DND-41 (cell line): ENCODE measurements at regions not wholly inside any gene's neighbourhood (a gene's known extent, or its start where the extent isn't known, plus 50 kb on each side); places are given as distances from the start of the nearest gene placed in this dataset.
"Not testable (repeated sequence)": the region's sequence is repeated elsewhere in the genome, so short reads cannot be mapped to it uniquely, and the experiment has no call there.

Experiments used
- ATAC-seq: fragments of 200-7000 bp; cut with Tn5 transposase; 3 replicates; pipeline ENCODE4 v1.9.1; 2021; ENCODE audit warnings: low read depth; ENCODE audit not compliant: insufficient read depth
- DNase-seq: peaks from one replicate; pipeline ENCODE4 v3.0.0-alpha.2; 2020
- H2AFZ ChIP-seq: 2 replicates; pipeline ENCODE4 v1.6.0; 2012; ENCODE audit warnings: low read depth, low read length
- H3K27ac ChIP-seq: 2 replicates; pipeline ENCODE4 v1.5.1; 2012; ENCODE audit warnings: low read length, inconsistent platforms
- H3K27me3 ChIP-seq: fragments of 200-600 bp; sonication (generic); 2 replicates; pipeline ENCODE4 v1.6.0; 2012; ENCODE audit warnings: low read length, mild to moderate bottlenecking, inconsistent platforms; ENCODE audit not compliant: insufficient read depth, poor library complexity
- H3K36me3 ChIP-seq: 2 replicates; pipeline ENCODE4 v1.5.1; 2012; ENCODE audit warnings: low read length, inconsistent platforms; ENCODE audit not compliant: insufficient read depth
- H3K4me1 ChIP-seq: 2 replicates; pipeline ENCODE4 v1.5.1; 2012; ENCODE audit warnings: mild to moderate bottlenecking, low read length; ENCODE audit not compliant: insufficient read depth
- H3K4me2 ChIP-seq: 2 replicates; pipeline ENCODE4 v1.6.0; 2012; ENCODE audit warnings: mild to moderate bottlenecking, moderate library complexity, low read length, inconsistent platforms; ENCODE audit not compliant: insufficient read depth
- H3K4me3 ChIP-seq, 2 experiments: fragments of 200-600 bp in 1 of 2; shearing (Covaris generic) in 1 of 2; 2 replicates each; pipeline ENCODE4 v1.5.1; 2012 to 2016; ENCODE audit warnings: inconsistent platforms in 2 of 2, low read length in 2 of 2, mild to moderate bottlenecking in 2 of 2, low read depth in 1 of 2, moderate library complexity in 1 of 2
- H3K79me2 ChIP-seq: 2 replicates; pipeline ENCODE4 v1.6.0; 2012; ENCODE audit warnings: low read length, inconsistent platforms; ENCODE audit not compliant: insufficient read depth
- H3K9ac ChIP-seq: 2 replicates; pipeline ENCODE4 v1.6.0; 2012; ENCODE audit warnings: low read depth, mild to moderate bottlenecking, inconsistent platforms, low read length, moderate library complexity
- H3K9me3 ChIP-seq: 2 replicates; pipeline ENCODE4 v1.5.1; 2012; ENCODE audit warnings: low read length, moderate library complexity, mild to moderate bottlenecking, inconsistent platforms; ENCODE audit not compliant: insufficient read depth, severe bottlenecking
- H4K20me1 ChIP-seq: 2 replicates; pipeline ENCODE4 v1.6.0; 2012; ENCODE audit warnings: low read length; ENCODE audit not compliant: insufficient read depth
- EZH2 ChIP-seq: IDR thresholded peaks from 3 replicates; pipeline ENCODE4 v1.6.1; 2012; ENCODE audit warnings: borderline replicate concordance, low read depth, mild to moderate bottlenecking, moderate library complexity, low read length, inconsistent platforms; ENCODE audit not compliant: severe bottlenecking
- TF ChIP-seq, protein P1 (sequence below): IDR thresholded peaks from 2 replicates; pipeline ENCODE4 v1.5.1; 2012; ENCODE audit warnings: borderline replicate concordance, low read length, moderate library complexity, mild to moderate bottlenecking; ENCODE audit not compliant: poor library complexity, severe bottlenecking; ENCODE audit errors: extremely low read depth

DNA sequence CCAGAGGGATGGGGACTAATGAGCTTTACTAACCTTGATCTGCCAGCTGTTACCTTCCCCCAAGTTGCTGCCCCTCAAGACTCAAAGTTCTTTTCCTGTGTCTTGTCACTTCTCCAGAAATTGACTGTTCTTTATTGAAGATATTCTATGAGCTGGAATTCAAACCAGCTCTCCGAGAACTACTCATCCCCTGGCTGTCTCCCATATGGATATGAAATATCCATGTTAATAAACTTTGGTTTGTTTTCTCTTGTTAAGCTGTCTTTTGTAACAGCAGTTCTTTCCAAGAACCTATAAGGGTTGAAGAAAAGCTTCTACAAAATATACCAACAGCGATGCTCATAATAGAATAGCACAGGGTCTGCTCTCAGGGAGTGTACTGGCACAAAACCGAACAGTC is 77.0 kb downstream of the CAMK2N1 start:
- no peak overlapping the region for H3K4me2 ChIP-seq
- no peaks in the 10 kb centered on the region for H3K9me3 ChIP-seq
- H4K20me1 ChIP-seq: peaks cover 5% of the 10 kb centered on the region; the same call in 1 of the 2 replicates
- no peak overlapping the region for H3K4me3 ChIP-seq
- H3K27ac ChIP-seq: no peak overlapping the region
- no peak overlapping the region for H2AFZ ChIP-seq
- H3K27me3 ChIP-seq: peaks cover 3% of the 10 kb centered on the region
- DNase-seq (no peak), ATAC-seq (no peak)
- H3K79me2 ChIP-seq: no peaks in the 10 kb centered on the region
- H3K36me3 ChIP-seq: no peaks in the 10 kb centered on the region
- no peaks in the 10 kb centered on the region for H3K4me1 ChIP-seq
- H3K9ac ChIP-seq: no peak overlapping the region
- TF ChIP-seq, protein P1, sequence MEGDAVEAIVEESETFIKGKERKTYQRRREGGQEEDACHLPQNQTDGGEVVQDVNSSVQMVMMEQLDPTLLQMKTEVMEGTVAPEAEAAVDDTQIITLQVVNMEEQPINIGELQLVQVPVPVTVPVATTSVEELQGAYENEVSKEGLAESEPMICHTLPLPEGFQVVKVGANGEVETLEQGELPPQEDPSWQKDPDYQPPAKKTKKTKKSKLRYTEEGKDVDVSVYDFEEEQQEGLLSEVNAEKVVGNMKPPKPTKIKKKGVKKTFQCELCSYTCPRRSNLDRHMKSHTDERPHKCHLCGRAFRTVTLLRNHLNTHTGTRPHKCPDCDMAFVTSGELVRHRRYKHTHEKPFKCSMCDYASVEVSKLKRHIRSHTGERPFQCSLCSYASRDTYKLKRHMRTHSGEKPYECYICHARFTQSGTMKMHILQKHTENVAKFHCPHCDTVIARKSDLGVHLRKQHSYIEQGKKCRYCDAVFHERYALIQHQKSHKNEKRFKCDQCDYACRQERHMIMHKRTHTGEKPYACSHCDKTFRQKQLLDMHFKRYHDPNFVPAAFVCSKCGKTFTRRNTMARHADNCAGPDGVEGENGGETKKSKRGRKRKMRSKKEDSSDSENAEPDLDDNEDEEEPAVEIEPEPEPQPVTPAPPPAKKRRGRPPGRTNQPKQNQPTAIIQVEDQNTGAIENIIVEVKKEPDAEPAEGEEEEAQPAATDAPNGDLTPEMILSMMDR: no peak
- TF ChIP-seq EZH2: no peak

DNA sequence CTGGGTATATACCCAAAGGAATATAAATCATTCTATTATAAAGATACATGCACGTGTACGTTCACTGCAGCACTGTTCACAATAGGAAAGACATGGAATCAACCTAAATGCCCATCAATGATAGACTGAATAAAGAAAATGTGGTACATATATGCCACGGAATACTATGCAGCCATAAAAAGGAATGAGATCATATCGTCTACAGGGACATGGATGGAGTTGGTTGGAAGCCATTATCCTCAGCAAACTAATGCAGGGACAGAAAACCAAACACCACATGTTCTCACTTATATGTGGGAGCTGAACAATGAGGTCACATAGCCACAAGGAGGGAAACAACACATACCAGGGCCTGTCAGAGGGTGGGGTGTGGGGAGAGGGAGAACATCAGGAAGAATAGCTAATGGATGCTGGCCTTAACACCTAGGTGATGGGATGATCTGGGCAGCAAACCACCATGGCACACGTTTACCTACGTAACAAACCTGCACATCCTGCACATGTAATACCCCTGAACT is 77.8 kb downstream of the CAMK2N1 start:
- ATAC-seq, H3K79me2 ChIP-seq, DNase-seq, H3K27ac ChIP-seq, H2AFZ ChIP-seq, H3K9ac ChIP-seq, H3K36me3 ChIP-seq, H3K9me3 ChIP-seq, H4K20me1 ChIP-seq, H3K4me2 ChIP-seq, H3K4me1 ChIP-seq, H3K4me3 ChIP-seq, H3K27me3 ChIP-seq: not testable (repeated sequence)

DNA sequence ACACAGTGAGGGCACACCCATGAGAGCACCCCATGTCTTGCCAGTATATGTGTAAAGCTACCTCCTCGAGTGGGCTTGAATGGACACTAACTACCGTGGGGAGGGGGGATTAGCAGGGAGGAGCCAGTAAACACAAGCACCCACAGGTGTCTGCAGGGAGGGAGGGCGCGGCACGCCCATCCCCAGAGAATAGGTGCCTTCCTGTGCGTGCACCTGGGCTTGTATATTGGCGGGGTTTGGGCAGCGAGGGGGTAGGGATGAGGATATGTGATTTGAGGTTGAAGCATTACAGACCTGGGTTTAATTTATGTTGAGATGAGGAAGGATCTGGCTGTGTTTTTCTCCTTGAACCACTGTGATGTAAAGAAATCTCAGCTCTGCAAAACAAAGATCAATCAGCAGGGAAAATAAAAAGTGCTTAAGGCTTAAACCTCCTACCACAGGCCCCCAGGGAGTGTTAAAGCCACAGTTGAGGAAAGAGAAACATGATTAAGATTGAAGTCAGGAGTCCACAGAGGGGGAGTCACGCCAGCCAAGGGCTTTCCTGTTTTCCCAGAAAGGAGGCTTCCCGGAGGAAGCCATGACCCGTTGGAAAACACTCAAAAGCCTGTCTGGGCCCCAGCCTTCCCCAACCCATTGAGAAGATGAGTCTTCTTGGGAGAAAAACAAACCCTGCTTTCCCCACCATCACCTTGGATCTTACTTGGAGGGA is 80.0 kb downstream of the CAMK2N1 start:
- DNase-seq: no peak
- no peak overlapping the region for H3K4me3 ChIP-seq

More for the DNA sequence above, 80.0 kb downstream of the CAMK2N1 start:
- H3K9me3 ChIP-seq: no peaks in the 10 kb centered on the region
- H3K27ac ChIP-seq: no peak overlapping the region
- H3K79me2 ChIP-seq: no peaks in the 10 kb centered on the region
- H3K36me3 ChIP-seq: no peaks in the 10 kb centered on the region
- H3K27me3 ChIP-seq: peaks cover 12% of the 10 kb centered on the region
- no peaks in the 10 kb centered on the region for H3K4me1 ChIP-seq
- no peak overlapping the region for H3K9ac ChIP-seq
- H4K20me1 ChIP-seq: peaks cover 5% of the 10 kb centered on the region; the same call in 1 of the 2 replicates
- TF ChIP-seq EZH2: no peak
- TF ChIP-seq, protein P1: no peak
- no peak for ATAC-seq
- no peak overlapping the region for H2AFZ ChIP-seq
- no peak overlapping the region for H3K4me2 ChIP-seq
